ENCODE measurements at regions not wholly inside any gene's neighbourhood (a gene's known extent, or its start where the extent isn't known, plus 50 kb on each side); places are given as distances from the start of the nearest gene placed in this dataset.
"Not testable (repeated sequence)": the region's sequence is repeated elsewhere in the genome, so short reads cannot be mapped to it uniquely, and the experiment has no call there.

- peak; percentile 66 for DNase-seq
- peak overlapping the region; percentile 16 for H3K27ac ChIP-seq
Measured at GRCh38 chr1:121483961-121484424, 299.2 kb downstream of the SRGAP2C start.

GRCh38 chr1:121494796-121495195 is 310.0 kb downstream of the SRGAP2C start:
- H3K27ac ChIP-seq; DNase-seq; H3K27me3 ChIP-seq (replicated peaks); H3K4me3 ChIP-seq (ENCODE audit: low read depth, low read length); in situ Hi-C loops (cut with HindIII; ENCODE audit: low pct_ligation_motif_present, low sequenced_read_pairs); H3K36me3 ChIP-seq (replicated peaks): not testable (repeated sequence)

More at GRCh38 chr1:121483961-121484424, 299.2 kb downstream of the SRGAP2C start:
- no peaks in the 10 kb centered on the region for H3K27me3 ChIP-seq (replicated peaks)
- H3K4me3 ChIP-seq (ENCODE audit: low read depth, low read length): no peak overlapping the region
- in situ Hi-C loops (cut with HindIII; ENCODE audit: low pct_ligation_motif_present, low sequenced_read_pairs): no loop called here
- H3K36me3 ChIP-seq (replicated peaks): no peaks in the 10 kb centered on the region
- no peak for TF ChIP-seq CTCF (IDR thresholded peaks at IDR 0.05; ENCODE audit: low read depth, low read length, missing control alignments)

- H3K36me3 ChIP-seq (replicated peaks); in situ Hi-C loops (cut with HindIII; ENCODE audit: low pct_ligation_motif_present, low sequenced_read_pairs); H3K27ac ChIP-seq; H3K27me3 ChIP-seq (replicated peaks); H3K4me3 ChIP-seq (ENCODE audit: low read depth, low read length); DNase-seq: not testable (repeated sequence)
Measured at GRCh38 chr1:121511455-121511854, 326.7 kb downstream of the SRGAP2C start.

- DNase-seq; H3K36me3 ChIP-seq (replicated peaks); H3K27ac ChIP-seq; in situ Hi-C loops (cut with HindIII; ENCODE audit: low pct_ligation_motif_present, low sequenced_read_pairs); H3K4me3 ChIP-seq (ENCODE audit: low read depth, low read length); H3K27me3 ChIP-seq (replicated peaks): not testable (repeated sequence)
Measured at GRCh38 chr1:121511876-121512275, 327.1 kb downstream of the SRGAP2C start.

- TF ChIP-seq CTCF (IDR thresholded peaks at IDR 0.05; ENCODE audit: low read depth, low read length, missing control alignments): no peak
- no peak overlapping the region for H3K4me3 ChIP-seq (ENCODE audit: low read depth, low read length)
- no peak for DNase-seq
- H3K36me3 ChIP-seq (replicated peaks): no peaks in the 10 kb centered on the region
- no peak overlapping the region for H3K27ac ChIP-seq
- peaks cover 18% of the 10 kb centered on the region for H3K27me3 ChIP-seq (replicated peaks)
- in situ Hi-C loops (cut with HindIII; ENCODE audit: low pct_ligation_motif_present, low sequenced_read_pairs): no loop called here
Measured at GRCh38 chr1:121515235-121515634, 330.5 kb downstream of the SRGAP2C start.

GRCh38 chr1:121516234-121516967 is 331.6 kb downstream of the SRGAP2C start:
- no peak overlapping the region for H3K27ac ChIP-seq
- in situ Hi-C loops (cut with HindIII; ENCODE audit: low pct_ligation_motif_present, low sequenced_read_pairs): no loop called here
- no peak overlapping the region for H3K4me3 ChIP-seq (ENCODE audit: low read depth, low read length)
- H3K27me3 ChIP-seq (replicated peaks): peaks cover 18% of the 10 kb centered on the region
- H3K36me3 ChIP-seq (replicated peaks): no peaks in the 10 kb centered on the region
- TF ChIP-seq CTCF (IDR thresholded peaks at IDR 0.05; ENCODE audit: low read depth, low read length, missing control alignments): no peak
- no peak for DNase-seq

GRCh38 chr1:121517586-121518230 is 332.9 kb downstream of the SRGAP2C start:
- in situ Hi-C loops (cut with HindIII; ENCODE audit: low pct_ligation_motif_present, low sequenced_read_pairs): no loop called here
- H3K27me3 ChIP-seq (replicated peaks): peaks cover 18% of the 10 kb centered on the region
- H3K36me3 ChIP-seq (replicated peaks): no peaks in the 10 kb centered on the region
- TF ChIP-seq CTCF (IDR thresholded peaks at IDR 0.05; ENCODE audit: low read depth, low read length, missing control alignments): no peak
- H3K4me3 ChIP-seq (ENCODE audit: low read depth, low read length): no peak overlapping the region
- DNase-seq: no peak
- H3K27ac ChIP-seq: no peak overlapping the region

Measured in brain microvascular endothelial cell (primary cell).